ENCODE measurements at regions not wholly inside any gene's neighbourhood (a gene's known extent, or its start where the extent isn't known, plus 50 kb on each side); places are given as distances from the start of the nearest gene placed in this dataset.
"Not testable (repeated sequence)": the region's sequence is repeated elsewhere in the genome, so short reads cannot be mapped to it uniquely, and the experiment has no call there.

- Mint-ChIP-seq H3K9me3 (peaks cover 3% of the 10 kb centered on the region), H3K4me3 (no peak overlapping the region), H3K27me3 (no peaks in the 10 kb centered on the region), H3K27ac (no peak overlapping the region), H3K36me3 (no peaks in the 10 kb centered on the region), H3K4me1 (ENCODE audit: unreplicated experiment) (peaks cover 15% of the 10 kb centered on the region)
- no peak for TF ChIP-seq CTCF (conservative IDR thresholded peaks at IDR 0.05)
- DNase-seq (ENCODE audit: extremely low spot score, unreplicated experiment): no peak
Measured at GRCh38 chr6:80519811-80520594, 413.5 kb downstream of the BCKDHB start.

GRCh38 chr6:80517525-80517924, 411.1 kb downstream of the BCKDHB start:
- DNase-seq (ENCODE audit: extremely low spot score, unreplicated experiment): no peak
- Mint-ChIP-seq H3K27me3 (peaks cover 3% of the 10 kb centered on the region), H3K4me3 (no peak overlapping the region), H3K4me1 (ENCODE audit: unreplicated experiment) (peaks cover 1% of the 10 kb centered on the region), H3K9me3 (peaks cover 8% of the 10 kb centered on the region), H3K36me3 (peaks cover 4% of the 10 kb centered on the region), H3K27ac (no peak overlapping the region)
- no peak for TF ChIP-seq CTCF (conservative IDR thresholded peaks at IDR 0.05)

- not testable (repeated sequence) for H3K4me1 Mint-ChIP-seq (ENCODE audit: unreplicated experiment)
Measured at GRCh38 chr6:80510521-80510920, 404.1 kb downstream of the BCKDHB start.

GRCh38 chr6:80508885-80509630, 402.6 kb downstream of the BCKDHB start:
- Mint-ChIP-seq H3K27me3 (no peaks in the 10 kb centered on the region), H3K27ac (no peak overlapping the region), H3K4me3 (no peak overlapping the region), H3K9me3 (peaks cover 2% of the 10 kb centered on the region), H3K36me3 (peaks cover under 1% of the 10 kb centered on the region), H3K4me1 (ENCODE audit: unreplicated experiment) (no peaks in the 10 kb centered on the region)
- TF ChIP-seq CTCF (conservative IDR thresholded peaks at IDR 0.05): no peak
- DNase-seq (ENCODE audit: extremely low spot score, unreplicated experiment): no peak

More at GRCh38 chr6:80510521-80510920, 404.1 kb downstream of the BCKDHB start:
- H3K4me3 Mint-ChIP-seq; H3K27ac Mint-ChIP-seq; H3K9me3 Mint-ChIP-seq; DNase-seq (ENCODE audit: extremely low spot score, unreplicated experiment); H3K36me3 Mint-ChIP-seq; H3K27me3 Mint-ChIP-seq: not testable (repeated sequence)

GRCh38 chr6:80504882-80505281, 398.4 kb downstream of the BCKDHB start:
- peaks cover 7% of the 10 kb centered on the region for H3K4me1 Mint-ChIP-seq (ENCODE audit: unreplicated experiment)
- no peaks in the 10 kb centered on the region for H3K27me3 Mint-ChIP-seq
- TF ChIP-seq CTCF (conservative IDR thresholded peaks at IDR 0.05): no peak
- DNase-seq (ENCODE audit: extremely low spot score, unreplicated experiment): no peak
- no peaks in the 10 kb centered on the region for H3K36me3 Mint-ChIP-seq
- no peak overlapping the region for H3K27ac Mint-ChIP-seq
- no peaks in the 10 kb centered on the region for H3K9me3 Mint-ChIP-seq
- no peak overlapping the region for H3K4me3 Mint-ChIP-seq

- TF ChIP-seq CTCF (conservative IDR thresholded peaks at IDR 0.05): no peak
- no peak for DNase-seq (ENCODE audit: extremely low spot score, unreplicated experiment)
- peaks cover 7% of the 10 kb centered on the region for H3K4me1 Mint-ChIP-seq (ENCODE audit: unreplicated experiment)
- H3K9me3 Mint-ChIP-seq: no peaks in the 10 kb centered on the region
- H3K4me3 Mint-ChIP-seq: no peak overlapping the region
- H3K27ac Mint-ChIP-seq: no peak overlapping the region
- H3K27me3 Mint-ChIP-seq: no peaks in the 10 kb centered on the region
- H3K36me3 Mint-ChIP-seq: no peaks in the 10 kb centered on the region
Measured at GRCh38 chr6:80503660-80504059, 397.2 kb downstream of the BCKDHB start.
